ENCODE measurements at regions not wholly inside any gene's neighbourhood (a gene's known extent, or its start where the extent isn't known, plus 50 kb on each side); places are given as distances from the start of the nearest gene placed in this dataset.

DNA sequence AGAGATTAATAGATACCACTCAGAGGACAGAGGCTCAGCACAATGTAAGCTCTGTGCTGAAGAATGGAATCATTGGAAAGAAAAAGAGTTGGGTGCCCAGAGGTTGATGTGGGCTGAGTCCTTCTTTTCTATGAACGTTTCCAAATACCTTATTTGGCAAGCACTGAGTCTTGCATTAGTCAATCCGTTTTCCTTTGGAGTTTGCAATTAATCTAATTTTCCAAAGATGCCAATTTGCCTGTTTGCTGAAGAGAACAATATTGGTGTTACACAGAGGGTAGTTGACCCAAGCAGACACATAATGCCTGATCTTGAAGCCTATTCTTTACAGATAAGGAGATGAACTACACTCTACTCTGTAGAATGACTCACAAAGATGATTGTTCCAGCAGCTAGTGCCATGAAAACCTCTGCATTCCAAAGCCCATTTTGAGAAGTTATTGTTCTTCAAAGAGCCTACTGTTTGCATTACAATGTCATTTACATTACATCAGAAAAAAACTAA is 55.4 kb upstream of the MET start:
- Histone ChIP-seq H2BK15ac (ENCODE audit: low read length) (no peak overlapping the region), H2BK5ac (ENCODE audit: low read depth, low read length) (no peak overlapping the region), H3K9ac (replicated peaks in 1 of 4; ENCODE audit: extremely low read depth in 1 of 4, low read depth in 3 of 4, low read length in 3 of 4) (no peak overlapping the region), H2BK120ac (replicated peaks; ENCODE audit: low read depth, low read length) (no peak overlapping the region), H2AK5ac (ENCODE audit: low read depth, low read length) (no peak overlapping the region), H4K8ac (ENCODE audit: extremely low read depth, insufficient read depth, low read length) (no peak overlapping the region), H2BK12ac (ENCODE audit: low read depth, low read length) (no peak overlapping the region), H3K4me1 (replicated peaks in 1 of 4; ENCODE audit: control insufficient read depth in 3 of 4, insufficient read depth in 4 of 4, low read length in 3 of 4) (peaks cover 3 to 11% (median 6%) of the 10 kb centered on the region in 4 experiments; a peak in 4 of 7 replicates), H3K27ac (ENCODE audit: low read depth, low read length) (no peak overlapping the region), H3K56ac (replicated peaks; ENCODE audit: insufficient read length, low read depth, low read length) (no peak overlapping the region), H2BK20ac (ENCODE audit: low read length) (0 out of 2 replicates have a peak overlapping the region, but pooled peaks have one; percentile 44), H3K27me3 (replicated peaks in 1 of 4; ENCODE audit: control insufficient read depth in 3 of 4, extremely low read depth in 1 of 4, insufficient read depth in 3 of 4, low read length in 3 of 4) (no peaks in the 10 kb centered on the region), H4K5ac (ENCODE audit: insufficient read length, low read depth, low read length) (no peak overlapping the region), H3K79me1 (ENCODE audit: low read depth, low read length) (no peaks in the 10 kb centered on the region), H3K14ac (ENCODE audit: insufficient read length) (no peak overlapping the region), H3K9me3 (ENCODE audit: insufficient read depth in 2 of 2, low read depth in 1 of 2, low read length in 1 of 2) (peaks cover 3 to 5% of the 10 kb centered on the region in 2 experiments; a peak in 2 of 4 replicates), H3K23me2 (ENCODE audit: low read depth, low read length) (no peaks in the 10 kb centered on the region), H3K4me2 (ENCODE audit: insufficient read depth in 1 of 2, low read depth in 2 of 2, low read length in 2 of 2) (peak overlapping the region; percentile 3 to 41; a peak in 2 of 4 replicates), H4K91ac (replicated peaks; ENCODE audit: insufficient read length, low read length) (no peak overlapping the region), H3K18ac (ENCODE audit: extremely low read depth, low read length) (no peak overlapping the region), H3K36me3 (ENCODE audit: control insufficient read depth in 2 of 4, insufficient read depth in 4 of 4, low read length in 3 of 4) (no peaks in the 10 kb centered on the region; a peak in 1 of 8 replicates), H3K79me2 (ENCODE audit: control insufficient read depth in 1 of 2, insufficient read depth in 2 of 2, low read length in 2 of 2) (no peaks in the 10 kb centered on the region), H4K20me1 (replicated peaks in 1 of 2; ENCODE audit: control insufficient read depth in 1 of 2, insufficient read depth in 2 of 2, low read length in 2 of 2) (no peaks in the 10 kb centered on the region), H3K23ac (ENCODE audit: insufficient read length) (no peak overlapping the region), H3K4me3 (ENCODE audit: extremely low read depth in 1 of 4, insufficient read depth in 2 of 4, low read depth in 3 of 4, low read length in 4 of 4) (peak overlapping the region in 1 of 4 experiments; percentile 13; a peak in 1 of 8 replicates), H2AFZ (ENCODE audit: low read length) (no peak overlapping the region), H3K4ac (replicated peaks; ENCODE audit: insufficient read length, low read depth, low read length) (no peak overlapping the region)
- 6% methylated on average over 2 of the region's 2 CpGs; no CpG with 5 or more reads in 1 of the 2 experiments for WGBS, 2 experiments (ENCODE audit: extremely low coverage in 1 of 2, insufficient coverage in 1 of 2, insufficient read length in 1 of 2, insufficient replicate concordance in 2 of 2, low coverage in 1 of 2, low lambda C conversion rate in 2 of 2, missing lambda C conversion rate in 1 of 2)
- ChIA-PET POLR2A (ENCODE audit: partially characterized antibody) (no interaction called here), CTCF (ENCODE audit: partially characterized antibody) (no interaction called here)
- DNase-seq (ENCODE audit: low read depth in 1 of 2, low spot score in 2 of 2) (peak in 1 of 2 experiments; percentile 19), FAIRE-seq (no peak)
- peak; percentile 63; the same call in 1 of the 2 replicates for TF ChIP-seq SRF (IDR thresholded peaks at IDR 0.05; ENCODE audit: low read depth, low read length)

All from H1 (cell line).